ENCODE measurements at regions not wholly inside any gene's neighbourhood (a gene's known extent, or its start where the extent isn't known, plus 50 kb on each side); places are given as distances from the start of the nearest gene placed in this dataset.

- Histone ChIP-seq H3K36me3 (no peaks in the 10 kb centered on the region), H3K4me3 (no peak overlapping the region), H3K9me3 (no peaks in the 10 kb centered on the region), H3K27ac (no peak overlapping the region), H3K27me3 (no peaks in the 10 kb centered on the region), H3K4me1 (peaks cover 0 to 23% (median 2%) of the 10 kb centered on the region in 4 donors)
- TF ChIP-seq POLR2A (IDR thresholded peaks at IDR 0.05) (no peak), CTCF (IDR thresholded peaks at IDR 0.05) (no peak), EP300 (IDR thresholded peaks at IDR 0.05) (no peak)
- DNase-seq (ENCODE audit: low spot score in 2 of 2), result no peak
- WGBS, 2 donors, result 87 to 90% methylated on average over 2 of the region's 2 CpGs
Observed at GRCh38 chr6:109241199-109241598, 141.1 kb downstream of the CD164 start.

- no peak for DNase-seq (ENCODE audit: low spot score in 2 of 2)
- H3K27me3 ChIP-seq, result no peaks in the 10 kb centered on the region
- H3K9me3 ChIP-seq, result no peaks in the 10 kb centered on the region
- peaks cover 0 to 23% (median 2%) of the 10 kb centered on the region in 4 donors for H3K4me1 ChIP-seq
- no peak for TF ChIP-seq POLR2A (IDR thresholded peaks at IDR 0.05)
- no peak for TF ChIP-seq EP300 (IDR thresholded peaks at IDR 0.05)
- no peak for TF ChIP-seq CTCF (IDR thresholded peaks at IDR 0.05)
- H3K4me3 ChIP-seq, result no peak overlapping the region
- no peaks in the 10 kb centered on the region for H3K36me3 ChIP-seq
- peak overlapping the region in 1 of 4 donors; percentile 56 for H3K27ac ChIP-seq
- WGBS, 2 donors, result 48 to 61% methylated on average over 7 of the region's 7 CpGs
Observed at GRCh38 chr6:109240370-109241084, 141.7 kb downstream of the CD164 start.

- Histone ChIP-seq H3K4me3 (no peak overlapping the region), H3K9me3 (no peaks in the 10 kb centered on the region), H3K27me3 (no peaks in the 10 kb centered on the region), H3K4me1 (peaks cover 0 to 23% (median 2%) of the 10 kb centered on the region in 4 donors), H3K27ac (peak overlapping the region in 2 of 4 donors; percentile 49 to 56), H3K36me3 (no peaks in the 10 kb centered on the region)
- WGBS, 2 donors, result 39 to 44% methylated on average over 9 of the region's 9 CpGs
- TF ChIP-seq POLR2A (IDR thresholded peaks at IDR 0.05), result no peak
- TF ChIP-seq EP300 (IDR thresholded peaks at IDR 0.05), result no peak
- TF ChIP-seq CTCF (IDR thresholded peaks at IDR 0.05), result no peak
- no peak for DNase-seq (ENCODE audit: low spot score in 2 of 2)
Observed at GRCh38 chr6:109239651-109240321, 142.5 kb downstream of the CD164 start.

GRCh38 chr6:109239160-109239559 is 143.1 kb downstream of the CD164 start:
- WGBS, 2 donors, result 64 to 71% methylated on average over 2 of the region's 2 CpGs
- peaks cover 0 to 23% (median 2%) of the 10 kb centered on the region in 4 donors for H3K4me1 ChIP-seq
- H3K27me3 ChIP-seq, result no peaks in the 10 kb centered on the region
- no peaks in the 10 kb centered on the region for H3K36me3 ChIP-seq
- H3K27ac ChIP-seq, result peak overlapping the region in 2 of 4 donors; percentile 49 to 56
- TF ChIP-seq EP300 (IDR thresholded peaks at IDR 0.05) (no peak), CTCF (IDR thresholded peaks at IDR 0.05) (no peak), POLR2A (IDR thresholded peaks at IDR 0.05) (no peak)
- H3K4me3 ChIP-seq, result no peak overlapping the region
- DNase-seq (ENCODE audit: low spot score in 2 of 2), result no peak
- H3K9me3 ChIP-seq, result no peaks in the 10 kb centered on the region

- no peaks in the 10 kb centered on the region for H3K27me3 ChIP-seq
- no peak for TF ChIP-seq POLR2A (IDR thresholded peaks at IDR 0.05)
- TF ChIP-seq EP300 (IDR thresholded peaks at IDR 0.05), result no peak
- no peak for TF ChIP-seq CTCF (IDR thresholded peaks at IDR 0.05)
- no peaks in the 10 kb centered on the region for H3K9me3 ChIP-seq
- no peak for DNase-seq (ENCODE audit: low spot score in 2 of 2)
- WGBS, 2 donors, result 97 to 98% methylated on average over 3 of the region's 3 CpGs
- no peaks in the 10 kb centered on the region for H3K36me3 ChIP-seq
- H3K27ac ChIP-seq, result peak overlapping the region in 1 of 4 donors; percentile 56
- no peak overlapping the region for H3K4me3 ChIP-seq
- H3K4me1 ChIP-seq, result peaks cover 0 to 23% (median 2%) of the 10 kb centered on the region in 4 donors
Observed at GRCh38 chr6:109238396-109238795, 143.1 kb downstream of the CEP57L1 start.

All from tibial nerve (tissue), 4 donors.